HG02571 (cell line): ENCODE measurements at regions not wholly inside any gene's neighbourhood (a gene's known extent, or its start where the extent isn't known, plus 50 kb on each side); places are given as distances from the start of the nearest gene placed in this dataset.
"Not testable (repeated sequence)": the region's sequence is repeated elsewhere in the genome, so short reads cannot be mapped to it uniquely, and the experiment has no call there.

Source experiments
- ATAC-seq: cut with Tn5 transposase; IDR thresholded peaks from one replicate; pipeline ENCODE4 v1.9.1; 2021; ENCODE audit warnings: mild to moderate bottlenecking, moderate library complexity; ENCODE audit not compliant: unreplicated experiment

DNA sequence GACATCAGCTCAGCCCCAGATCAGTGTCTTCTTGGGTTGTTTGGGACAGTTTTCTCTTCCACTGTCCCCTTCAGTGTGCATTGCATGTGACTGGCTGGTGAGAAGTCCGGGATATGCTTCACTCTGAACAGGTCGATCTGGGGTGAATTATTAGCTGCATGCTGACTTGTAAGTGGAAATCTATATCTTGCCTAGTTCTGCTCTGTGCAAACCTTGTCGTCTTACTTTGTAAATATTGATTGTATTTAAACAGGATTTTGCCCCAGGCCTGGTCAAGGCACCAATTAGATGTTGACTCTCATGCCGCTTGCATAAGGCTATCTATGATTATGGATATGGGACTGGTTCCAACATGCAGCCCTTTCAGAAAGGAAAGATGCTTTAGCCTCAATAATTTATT lies 669.7 kb downstream of the TYW1 start:
- ATAC-seq = not testable (repeated sequence)

DNA sequence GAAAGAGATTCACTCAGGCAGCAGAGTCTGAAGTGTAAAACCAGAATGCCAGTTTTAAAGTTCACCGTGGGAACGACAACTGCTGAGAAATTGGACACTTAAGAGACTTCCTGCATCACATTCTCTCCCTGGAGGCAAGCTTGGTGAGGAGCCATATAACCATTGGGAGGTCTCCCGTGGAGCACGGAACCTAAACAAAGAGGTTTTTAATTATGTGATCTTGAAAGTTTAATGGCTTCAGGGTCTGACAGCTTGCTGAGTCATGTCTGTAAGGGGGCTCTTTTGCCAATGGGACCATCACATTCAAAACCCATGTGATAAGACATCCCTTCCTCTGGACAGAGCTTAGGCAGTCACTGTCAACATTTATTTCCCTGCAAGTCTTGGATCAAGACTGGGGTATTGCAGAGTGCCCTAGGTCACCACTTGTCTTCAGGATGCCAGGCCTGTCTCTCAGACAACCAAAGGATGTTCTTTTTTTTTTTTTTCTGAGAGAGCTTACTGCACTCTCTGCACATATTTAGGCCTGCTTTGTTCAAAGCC lies 674.4 kb downstream of the TYW1 start:
- no peak for ATAC-seq

DNA sequence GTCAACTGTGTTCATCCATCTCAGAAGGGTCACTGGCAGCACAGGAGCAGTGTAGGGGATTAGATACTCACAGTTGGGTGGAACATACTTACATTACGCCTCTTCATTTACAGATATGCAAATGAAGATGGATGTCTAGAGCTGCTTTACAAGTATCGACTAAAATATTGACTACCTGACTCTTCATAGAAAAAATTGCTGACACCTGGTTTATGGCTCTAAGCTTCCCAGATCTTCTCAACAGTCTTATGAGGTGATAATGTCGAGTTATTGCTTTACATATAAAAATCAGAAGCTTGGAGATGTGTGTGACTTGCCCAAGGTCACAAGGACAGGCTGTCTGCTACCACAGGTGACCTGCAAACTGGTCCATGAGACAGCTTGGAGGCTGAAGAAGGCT lies 677.2 kb downstream of the TYW1 start:
- no peak for ATAC-seq

DNA sequence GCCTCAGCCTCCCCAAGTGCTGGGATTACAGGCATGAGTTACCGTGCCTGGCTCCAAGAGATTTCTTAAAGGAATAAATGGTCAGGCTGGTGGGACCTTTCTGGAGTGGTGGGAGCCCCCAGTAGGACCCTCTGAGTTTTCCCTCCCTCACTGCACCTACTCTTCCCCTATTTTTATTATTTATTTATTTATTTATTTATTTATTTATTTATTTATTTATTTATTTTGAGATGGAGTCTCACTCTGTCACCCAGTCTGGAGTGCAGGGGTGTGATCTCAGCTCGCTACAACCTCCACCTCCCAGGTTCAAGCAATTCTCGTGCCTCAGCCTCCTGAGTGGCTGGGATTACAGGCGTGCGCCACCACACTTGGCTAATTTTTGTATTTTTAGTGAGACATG lies 678.2 kb downstream of the TYW1 start:
- ATAC-seq = not testable (repeated sequence)

DNA sequence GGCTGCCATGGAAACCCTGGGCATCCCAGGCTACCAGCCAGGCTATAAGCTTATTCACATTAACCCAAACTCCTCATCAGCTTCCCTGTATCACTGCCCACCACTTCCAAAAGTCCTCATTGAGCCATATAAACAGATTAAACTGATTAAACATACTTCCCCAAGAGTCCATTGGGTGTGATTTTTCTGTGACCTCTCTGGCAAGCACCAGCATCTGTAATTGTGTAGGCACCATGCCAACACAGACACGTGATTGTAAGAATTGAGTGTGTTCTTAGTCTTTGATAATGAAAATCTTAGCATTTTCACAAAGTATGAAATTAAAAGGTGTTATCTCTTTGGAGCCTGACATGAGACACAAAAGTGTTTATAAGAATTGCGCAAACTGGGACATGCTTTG lies 679.3 kb downstream of the TYW1 start:
- no peak for ATAC-seq

DNA sequence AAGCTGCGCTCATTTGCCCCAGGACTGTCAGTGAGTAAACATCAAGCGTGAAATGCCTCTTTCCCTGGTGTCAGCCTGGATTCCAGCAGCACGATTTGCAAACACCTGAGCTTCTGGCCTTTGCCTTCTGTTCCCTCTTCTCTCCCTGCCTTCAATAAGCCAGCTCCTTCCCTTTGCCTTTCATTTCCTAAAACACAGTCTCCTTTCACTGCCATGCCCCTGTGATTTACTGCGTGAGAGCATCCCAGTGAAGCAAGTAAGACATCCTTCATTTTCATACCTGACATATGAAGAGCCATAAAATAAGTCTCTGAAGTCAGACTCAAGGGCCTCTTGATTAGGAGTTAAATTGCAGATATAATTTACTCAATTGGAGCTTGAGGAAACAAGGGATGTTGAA lies 681.8 kb downstream of the TYW1 start:
- ATAC-seq = no peak

DNA sequence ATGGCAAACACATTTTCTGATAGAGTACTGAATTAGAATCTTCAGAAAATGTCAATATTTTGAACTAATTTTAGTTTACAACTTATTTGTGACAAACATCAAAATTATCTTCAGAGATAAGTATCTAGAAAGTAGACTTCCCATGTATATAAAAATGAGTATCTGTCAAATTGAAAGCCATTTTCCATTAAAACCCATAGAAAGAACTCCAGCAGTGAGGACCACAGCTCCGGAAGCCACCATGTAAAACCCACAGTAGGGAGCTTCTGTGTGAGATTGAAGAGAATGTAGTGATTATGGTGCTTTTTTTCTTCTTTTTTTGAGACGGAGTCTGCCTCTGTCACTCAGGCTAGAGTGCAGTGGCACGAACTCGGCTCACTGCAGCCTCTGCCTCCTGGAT lies 687.0 kb downstream of the TYW1 start:
- ATAC-seq = no peak

DNA sequence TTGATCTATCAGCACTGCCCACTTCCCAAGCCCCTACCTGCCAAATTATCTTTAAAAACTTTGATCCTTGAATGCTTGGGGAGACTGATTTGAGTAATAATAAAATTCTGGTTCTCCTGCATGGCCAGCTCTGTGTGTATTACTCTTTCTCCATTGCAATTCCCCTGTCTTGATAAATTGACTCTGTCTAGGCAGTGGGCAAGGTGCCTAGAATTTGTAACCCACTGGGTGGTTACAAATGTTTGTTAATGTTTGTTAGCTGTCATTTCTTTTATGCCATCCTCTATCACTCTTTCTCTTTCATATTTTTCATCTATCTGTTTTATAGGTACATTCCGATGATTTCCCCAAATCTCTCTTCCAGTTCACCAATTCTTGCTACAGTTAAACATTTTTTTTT lies 694.1 kb downstream of the TYW1 start:
- ATAC-seq = no peak

DNA sequence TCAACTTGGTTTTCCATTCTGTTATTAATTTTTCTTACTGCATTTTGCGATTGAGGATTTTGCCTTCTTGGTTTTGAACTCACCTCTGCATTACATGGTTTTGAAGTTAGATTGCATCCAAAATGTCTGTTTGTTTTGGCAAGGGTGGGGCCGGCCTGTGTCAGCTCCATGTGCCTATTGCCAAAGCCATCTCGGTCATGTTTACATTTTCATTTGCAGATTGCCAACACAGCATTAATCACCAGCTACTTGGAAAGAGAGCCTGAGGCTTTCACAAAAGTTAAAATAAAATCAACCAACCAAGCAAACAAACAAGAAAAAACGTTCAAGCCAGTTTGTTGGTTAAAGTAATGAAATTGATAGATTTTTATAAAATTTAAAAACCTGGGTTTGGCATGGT lies 695.8 kb downstream of the TYW1 start:
- ATAC-seq = no peak

DNA sequence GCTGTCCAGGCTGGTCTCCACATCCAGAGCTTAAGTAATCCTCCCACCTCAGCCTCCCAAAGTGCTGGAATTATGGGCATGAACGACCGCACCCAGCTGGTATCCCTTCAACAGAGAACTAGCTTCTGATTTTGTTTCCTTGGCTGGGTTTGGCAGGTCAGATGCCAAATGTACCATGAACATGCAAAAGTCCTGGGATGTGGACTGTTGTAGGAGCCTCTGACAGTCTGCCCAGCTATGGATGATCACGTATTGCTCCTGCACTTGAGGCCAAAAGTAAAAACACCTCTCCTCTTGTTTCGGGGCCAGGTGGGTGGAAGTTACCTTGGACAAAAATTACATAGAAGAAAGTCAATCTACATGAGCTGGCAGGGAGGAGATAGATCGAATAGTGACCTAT lies 699.5 kb downstream of the TYW1 start:
- ATAC-seq = no peak

DNA sequence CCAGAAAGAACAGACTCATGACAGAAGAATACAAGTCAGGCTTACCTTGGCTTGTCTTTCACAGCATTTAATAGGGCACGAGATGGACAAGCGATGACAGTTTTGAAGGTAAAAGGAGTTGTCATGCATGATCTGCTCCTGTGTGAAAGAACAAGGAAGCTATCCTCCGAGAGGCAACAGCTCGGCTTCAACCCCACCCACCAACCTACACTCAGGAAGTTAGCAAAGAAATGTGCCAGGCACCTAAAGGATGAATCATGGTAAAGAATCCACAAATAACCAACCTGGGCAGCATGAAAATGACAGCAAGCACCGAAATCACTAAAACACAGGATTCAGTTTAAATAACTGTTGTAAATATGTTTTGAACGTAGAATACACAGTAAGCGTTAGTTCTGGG lies 700.2 kb downstream of the TYW1 start:
- ATAC-seq = no peak

DNA sequence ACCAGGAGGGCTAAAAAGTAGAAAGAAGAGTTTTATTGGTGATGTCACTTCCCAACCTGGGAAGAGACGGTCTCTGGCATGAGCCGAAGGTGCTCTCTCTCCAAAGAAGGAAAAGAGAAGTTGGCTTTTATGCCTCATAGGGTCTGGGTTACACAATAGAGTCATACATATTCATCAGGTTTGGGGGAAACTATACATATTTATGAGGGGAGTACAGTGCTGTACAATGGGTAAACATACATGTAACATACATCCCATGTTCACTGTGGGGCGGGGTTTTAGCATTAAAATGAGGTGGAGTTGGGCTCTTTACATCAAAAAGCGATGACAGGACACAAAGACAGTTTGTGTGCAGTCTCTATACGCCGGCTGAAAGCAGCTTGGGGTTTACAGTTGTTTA lies 701.7 kb downstream of the TYW1 start:
- no peak for ATAC-seq

DNA sequence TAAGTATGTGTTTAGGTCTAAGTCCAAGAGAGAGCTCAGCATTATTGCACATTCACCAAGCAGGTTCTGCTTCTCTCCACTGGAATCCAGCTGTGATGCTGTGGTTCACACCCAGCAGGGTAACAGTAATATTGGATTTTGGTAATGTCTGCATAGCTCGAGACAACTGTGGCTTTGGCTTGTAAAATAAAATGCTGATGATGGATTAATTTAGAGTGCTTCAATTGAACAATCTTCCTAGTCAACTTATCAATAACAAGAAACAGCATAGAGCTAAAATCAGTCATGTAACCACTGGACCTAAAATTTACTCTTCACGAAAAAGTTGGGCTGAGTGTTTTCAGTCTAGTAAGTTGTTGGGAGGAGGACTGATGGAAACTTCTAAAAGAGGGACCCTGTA lies 709.2 kb downstream of the TYW1 start:
- no peak for ATAC-seq

DNA sequence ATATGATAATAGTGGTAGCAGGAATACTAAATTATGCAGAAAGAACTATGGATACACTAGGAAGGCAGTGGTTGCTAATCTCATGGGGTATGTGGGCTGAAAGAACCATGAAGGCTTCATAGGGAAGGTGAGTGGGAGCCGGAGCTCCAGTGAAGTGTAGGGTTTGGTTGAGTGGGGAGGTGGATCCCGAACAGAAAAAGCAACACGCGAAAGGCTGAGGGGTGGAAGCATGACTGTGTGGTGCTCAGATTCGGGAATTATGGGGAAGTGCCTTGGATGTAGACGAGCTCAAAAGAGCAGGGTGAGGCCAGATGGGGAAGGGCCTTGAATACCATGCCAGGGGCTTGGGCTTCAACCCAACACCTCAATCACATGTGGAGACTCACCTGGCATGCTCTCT lies 715.1 kb downstream of the TYW1 start:
- ATAC-seq = no peak

DNA sequence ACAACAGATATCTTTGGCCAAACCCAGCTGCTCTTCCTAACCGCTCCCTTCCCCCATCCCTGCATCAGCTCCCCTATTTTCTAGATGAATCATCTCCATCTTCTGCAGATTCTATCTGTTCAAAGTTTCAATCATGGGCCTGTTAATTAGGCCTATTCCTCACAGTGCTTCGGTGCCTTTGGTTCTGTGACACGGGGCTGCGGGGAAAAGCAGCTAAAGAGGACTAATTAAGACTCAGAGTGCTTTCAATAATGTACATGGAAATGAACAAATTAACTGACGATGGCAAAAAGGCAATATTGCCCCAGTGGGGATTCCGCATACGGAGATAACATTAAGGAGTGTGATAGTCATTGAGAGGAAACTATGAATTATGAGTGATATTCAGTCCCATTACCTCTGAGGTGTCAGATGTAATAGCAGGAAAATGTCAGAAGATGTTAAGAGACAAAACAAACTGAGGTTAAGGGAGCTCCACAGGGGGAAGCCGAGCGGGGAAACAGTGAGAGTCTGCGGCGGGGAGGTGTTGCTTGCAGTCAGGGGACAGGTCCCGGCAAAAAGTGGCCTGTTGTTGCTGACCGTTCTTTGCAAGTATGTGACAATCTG lies 716.9 kb downstream of the TYW1 start:
- no peak for ATAC-seq

DNA sequence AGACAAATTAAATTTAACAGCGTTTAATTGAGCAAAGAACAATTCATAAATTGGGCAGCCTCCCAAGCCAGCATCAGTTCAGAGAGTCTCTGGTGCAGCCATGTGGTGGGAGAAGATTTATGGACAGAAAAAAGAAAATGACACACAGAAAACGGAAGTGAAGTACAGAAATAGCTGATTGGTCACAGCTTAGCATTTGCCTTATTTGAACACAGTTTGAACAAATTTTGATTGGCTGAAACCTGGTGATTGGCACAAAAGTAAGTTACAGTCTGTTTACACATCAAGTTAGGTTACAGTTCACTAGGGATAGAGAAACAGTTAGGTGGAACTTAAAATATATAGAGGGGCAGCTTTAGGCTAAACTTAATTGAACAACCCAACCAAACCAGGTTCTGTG lies 720.1 kb downstream of the TYW1 start:
- no peak for ATAC-seq

DNA sequence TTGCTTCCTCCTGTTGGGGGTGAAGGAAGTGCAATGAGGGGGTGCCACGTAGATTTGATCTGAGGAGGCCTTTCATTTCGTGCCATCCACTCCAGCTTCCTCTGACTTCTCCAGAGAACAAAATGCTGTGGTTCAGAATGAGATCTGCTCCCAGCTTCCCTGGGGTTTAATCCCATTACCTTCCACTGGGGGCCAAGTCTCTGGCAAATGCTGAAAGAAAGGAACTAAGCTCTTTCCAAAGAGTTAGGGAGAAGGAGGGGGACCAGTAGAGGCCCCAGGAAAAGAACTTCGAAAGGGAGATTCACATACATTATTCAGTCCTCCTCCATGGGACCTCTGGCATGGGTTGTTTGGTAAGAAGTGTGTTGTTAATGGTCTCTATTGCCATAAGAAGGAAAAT lies 727.0 kb downstream of the TYW1 start:
- ATAC-seq = no peak

DNA sequence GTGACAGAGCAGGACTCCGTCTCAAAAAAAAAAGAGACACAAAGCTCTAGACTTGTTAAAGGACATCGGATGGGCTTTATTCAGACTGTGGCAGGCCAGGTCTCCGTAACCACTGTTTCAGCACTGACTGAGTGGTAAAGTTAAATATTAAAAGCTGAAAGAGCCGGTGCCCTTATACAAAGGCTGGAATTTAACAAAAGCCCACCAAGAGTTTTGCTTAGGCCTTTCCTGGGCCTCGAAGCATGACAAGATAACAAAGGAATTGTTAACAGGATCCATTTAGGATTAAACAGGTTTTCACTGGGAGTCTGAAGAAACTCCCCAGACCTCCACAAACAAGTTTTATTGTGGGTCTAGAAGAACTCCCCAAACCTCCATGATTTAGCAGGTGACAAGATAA lies 727.8 kb downstream of the TYW1 start:
- ATAC-seq = no peak

DNA sequence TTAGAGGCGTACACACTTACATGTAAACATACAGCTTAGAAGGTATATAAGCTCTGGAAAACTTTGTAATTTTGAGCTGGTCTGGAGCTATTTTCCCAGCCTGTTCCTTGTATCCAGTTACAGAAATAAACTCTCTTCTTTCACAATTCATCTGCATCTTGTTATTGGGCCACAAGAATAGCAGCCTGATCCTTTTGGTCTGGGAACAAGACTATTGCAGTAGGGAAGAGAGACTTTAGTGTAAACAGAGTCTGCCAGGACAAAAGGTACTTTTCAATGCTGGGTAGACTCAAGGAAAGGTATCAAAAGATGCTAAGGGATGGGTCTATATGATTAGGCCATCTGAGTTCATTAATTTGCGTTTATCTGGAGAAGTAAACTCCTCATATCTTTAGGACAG lies 728.3 kb downstream of the TYW1 start:
- ATAC-seq = no peak

DNA sequence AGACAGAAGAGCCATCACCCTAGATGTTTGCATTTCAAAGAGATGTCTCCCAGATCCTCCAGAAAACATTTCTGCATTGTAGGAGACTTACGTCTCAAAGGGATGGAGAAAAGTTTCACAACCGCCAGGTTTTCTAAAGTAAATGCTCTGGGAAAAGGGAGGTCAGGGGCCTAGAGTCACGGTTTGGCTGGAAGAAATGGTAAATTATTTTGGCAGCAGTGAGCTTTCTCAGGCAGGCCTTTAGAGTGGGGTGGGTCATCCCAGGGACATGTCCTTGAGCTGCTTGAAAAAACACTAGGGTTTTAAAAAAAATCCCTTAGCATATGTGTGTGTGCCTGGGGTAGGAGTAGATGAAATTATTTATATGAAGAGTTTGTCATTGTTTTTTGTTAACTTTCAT lies 728.8 kb downstream of the TYW1 start:
- no peak for ATAC-seq

DNA sequence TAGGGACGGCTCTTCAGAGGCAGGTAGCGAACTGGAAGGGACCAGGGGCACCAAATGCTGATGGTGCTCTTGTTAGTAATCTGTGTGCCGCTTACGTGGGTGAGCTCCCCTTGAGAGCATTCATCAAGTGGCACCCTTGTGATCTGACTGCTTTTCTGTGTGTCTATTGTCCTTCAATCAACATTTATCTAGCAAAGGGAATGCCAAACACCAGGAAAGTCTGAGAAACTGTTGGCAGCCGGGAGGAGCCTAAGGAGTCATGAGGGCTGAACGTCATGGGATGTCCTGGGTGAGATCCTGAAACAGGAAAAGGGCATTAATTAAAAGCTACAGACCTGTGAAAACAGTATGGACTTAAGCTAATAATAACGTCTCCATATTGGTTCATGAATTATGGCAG lies 733.1 kb downstream of the TYW1 start:
- no peak for ATAC-seq

DNA sequence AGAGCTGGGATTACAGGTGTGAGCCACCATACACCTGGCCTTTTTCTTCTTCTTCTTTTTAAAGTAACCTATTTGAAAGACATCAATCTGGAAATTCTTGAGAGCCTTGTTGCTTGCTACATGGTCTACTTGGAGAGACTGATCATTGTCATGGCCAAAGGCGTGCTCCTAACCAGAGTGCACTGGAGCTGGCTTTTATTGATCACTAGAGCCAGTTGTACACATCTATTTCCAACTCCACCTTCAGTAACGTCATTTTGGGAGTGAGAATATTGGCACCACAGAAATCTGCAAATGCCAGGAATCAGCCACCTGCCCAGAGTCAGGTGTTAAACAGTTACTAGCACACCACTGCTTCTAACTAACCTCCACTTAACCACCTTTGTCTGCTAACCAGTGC lies 735.1 kb downstream of the TYW1 start:
- no peak for ATAC-seq

DNA sequence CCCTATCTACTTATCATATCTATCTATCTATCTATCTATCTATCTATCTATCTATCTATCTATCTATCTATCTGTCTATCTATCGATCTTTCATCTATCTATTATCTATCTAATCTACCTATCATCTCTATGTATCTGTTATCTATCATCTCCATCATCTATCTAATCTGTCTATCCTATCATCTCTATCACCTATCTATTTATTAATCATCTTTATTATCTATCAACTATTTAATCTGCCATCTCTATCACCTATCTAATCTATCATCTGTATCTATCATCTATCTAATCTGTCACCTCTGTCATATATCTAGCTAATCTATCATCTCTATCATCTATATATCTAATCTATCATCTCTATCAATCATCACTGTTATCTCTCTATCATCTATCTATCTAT lies 736.3 kb downstream of the TYW1 start:
- ATAC-seq = no peak
